NCI-H524 treated with DMSO at 0.1 percent for 48 hours (cell line): ENCODE measurements at regions not wholly inside any gene's neighbourhood (a gene's known extent, or its start where the extent isn't known, plus 50 kb on each side); places are given as distances from the start of the nearest gene placed in this dataset.
A peak's percentile ranks its signal among the peaks of the same experiment; 100 is the strongest.
"Not testable (repeated sequence)": the region's sequence is repeated elsewhere in the genome, so short reads cannot be mapped to it uniquely, and the experiment has no call there.

ENCODE experiments used
- DNase-seq: peaks from one replicate; lab custom pipeline; 2025; lab: John Stamatoyannopoulos, UW

DNA sequence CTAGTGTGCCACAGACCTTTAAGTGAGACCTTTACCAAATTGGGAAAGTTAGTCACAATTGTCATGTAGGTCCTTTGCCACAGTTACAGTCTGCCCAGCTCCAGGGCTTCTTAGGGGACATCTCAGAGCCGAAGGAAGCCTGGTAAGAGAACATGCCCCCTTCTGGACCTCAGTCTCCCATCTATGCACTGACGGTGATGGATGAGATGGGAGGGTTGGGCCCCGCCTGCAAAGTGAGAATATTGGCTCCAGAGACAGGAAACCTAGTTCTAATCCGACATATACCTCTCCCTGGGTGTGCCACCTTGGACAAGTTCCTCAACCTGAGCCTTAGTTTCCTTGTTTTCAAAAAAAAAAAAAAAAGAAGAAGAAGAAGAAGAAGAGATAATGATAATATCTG lies 85.1 kb upstream of the NAV2 start:
- no peak for DNase-seq

DNA sequence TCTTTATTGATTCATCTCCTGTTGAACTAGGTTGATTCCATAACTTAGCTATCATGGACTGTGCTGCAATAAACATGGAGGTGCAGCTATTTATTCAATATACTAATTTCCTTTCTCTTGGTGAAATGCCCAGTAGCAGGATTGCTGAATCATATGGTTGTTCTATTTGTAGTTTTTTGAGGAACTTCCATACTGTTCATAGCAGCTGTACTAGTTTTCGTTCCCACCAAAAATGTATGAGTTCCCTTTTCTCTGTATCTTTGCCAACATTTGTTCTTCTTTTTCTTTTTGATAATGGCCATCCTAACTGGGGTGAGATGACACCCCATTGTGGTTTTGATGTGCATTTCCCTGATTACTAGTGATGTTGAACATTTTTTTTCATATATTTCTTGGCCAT lies 87.2 kb upstream of the NAV2 start:
- no peak for DNase-seq

DNA sequence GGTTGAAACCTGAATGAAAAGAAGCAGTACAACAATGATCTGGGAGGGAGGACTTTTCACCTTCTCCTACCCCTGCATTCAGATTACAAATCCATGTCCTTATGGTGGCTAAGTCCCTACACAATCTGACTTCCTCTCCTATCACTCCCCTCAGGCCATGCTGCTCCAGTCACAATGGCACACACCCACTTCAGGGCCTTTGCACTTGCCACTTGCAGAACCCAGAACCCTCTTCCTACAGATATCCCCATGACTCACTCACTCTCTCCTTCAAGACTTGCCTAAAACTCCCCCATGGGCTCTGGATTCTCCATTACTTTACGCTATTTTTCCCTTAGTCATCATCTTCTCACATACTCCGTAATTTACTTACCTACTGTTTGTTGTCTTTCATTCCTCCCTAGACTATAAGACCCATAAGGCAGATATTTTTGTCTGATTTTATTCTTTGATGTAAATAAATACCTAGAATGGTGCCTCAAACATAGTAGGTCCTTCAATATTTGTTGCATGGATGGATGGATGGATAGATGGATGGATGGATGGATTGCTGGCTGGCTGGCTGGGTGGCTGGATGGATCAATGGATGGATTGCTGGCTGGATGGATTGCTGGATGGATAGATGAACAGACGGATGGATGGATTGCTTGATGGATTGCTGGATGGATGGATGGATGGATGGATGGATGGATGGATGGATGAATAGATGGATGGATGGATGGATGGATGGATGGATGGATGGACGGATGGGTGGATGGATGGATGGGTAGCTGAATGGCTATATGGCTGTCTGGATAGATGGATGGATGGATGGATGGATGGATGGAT lies 94.7 kb upstream of the NAV2 start:
- no peak for DNase-seq

DNA sequence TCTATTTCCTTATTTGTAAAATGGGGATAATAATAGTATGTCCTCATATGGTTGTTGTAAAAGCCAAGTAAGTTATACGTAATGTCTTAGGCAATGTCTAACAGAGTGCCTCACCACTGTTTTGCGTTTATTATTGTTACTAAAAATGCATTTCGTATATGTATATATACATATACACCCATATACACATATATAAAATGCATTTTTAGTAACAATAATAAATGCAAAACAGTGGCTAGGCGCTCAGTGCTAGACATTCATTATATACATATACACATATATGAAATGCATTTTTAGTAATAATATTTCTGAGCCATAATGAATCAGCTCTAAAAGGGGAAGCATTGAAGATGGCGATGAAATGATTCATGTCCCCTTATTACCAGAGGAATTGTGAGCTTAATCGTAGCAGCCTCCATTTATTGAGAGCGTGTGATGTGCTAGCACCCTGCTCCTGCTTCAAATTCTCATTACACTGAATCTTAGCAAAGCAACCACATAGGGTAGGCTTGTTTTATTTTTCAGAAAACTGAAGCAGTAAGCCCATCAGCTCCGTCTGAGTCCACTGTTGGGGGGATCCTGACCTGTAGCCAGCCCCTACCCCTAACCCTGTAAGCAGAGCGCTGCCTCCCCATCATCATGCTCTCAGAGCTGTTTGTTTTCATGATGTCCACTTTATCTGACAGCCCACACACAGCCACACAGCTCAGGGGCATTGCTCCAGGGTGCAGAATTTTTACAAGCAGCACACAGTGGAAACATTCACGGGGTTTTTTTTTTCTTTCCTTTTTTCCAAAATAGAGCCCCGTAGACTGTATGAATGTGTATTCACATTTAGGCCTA lies 97.1 kb upstream of the NAV2 start:
- DNase-seq: no peak

DNA sequence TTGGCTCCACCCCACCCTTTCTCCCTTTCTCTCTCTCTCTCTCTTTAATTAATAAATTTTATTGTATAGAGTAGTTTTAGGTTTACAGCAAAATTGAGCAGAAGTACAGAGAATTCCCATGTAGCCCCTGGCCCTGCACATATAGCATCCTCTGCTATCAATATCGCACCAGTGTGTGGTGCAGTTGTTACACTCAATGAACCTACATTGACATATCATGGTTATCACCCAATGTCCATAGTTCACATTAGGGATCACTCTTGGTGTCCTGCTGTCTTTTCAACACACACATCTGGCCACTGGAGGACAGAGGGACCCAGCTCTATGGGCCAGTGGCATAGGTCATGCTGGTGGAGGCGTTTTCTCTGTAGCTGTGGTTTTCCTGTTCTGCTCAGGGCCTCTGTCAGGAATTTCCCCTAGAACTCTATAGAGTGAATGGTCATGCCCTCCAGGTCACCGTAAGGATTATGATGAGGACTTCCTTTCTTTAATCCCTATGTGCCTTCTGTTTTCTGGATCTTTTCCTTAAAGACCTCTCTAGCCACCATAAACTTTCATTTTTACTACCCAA lies 98.2 kb upstream of the NAV2 start:
- no peak for DNase-seq

DNA sequence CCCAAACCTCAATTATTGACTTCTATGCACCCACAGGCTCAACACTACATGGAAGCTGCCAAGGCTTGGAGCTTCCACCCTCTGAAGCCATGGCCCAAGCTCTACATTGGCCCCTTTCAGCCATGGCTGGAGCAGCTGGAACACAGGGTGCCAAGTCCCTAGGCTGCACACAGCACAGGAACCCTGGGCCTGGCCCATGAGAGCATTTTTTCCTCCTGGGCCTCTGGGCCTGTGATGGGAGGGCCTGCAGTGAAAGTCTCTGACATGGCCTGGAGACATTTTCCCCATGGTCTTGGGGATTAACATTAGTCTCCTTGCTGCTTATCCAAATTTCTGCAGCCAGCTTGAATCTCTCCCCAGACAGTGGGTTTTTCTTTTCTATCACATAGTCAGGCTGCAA lies 100.6 kb upstream of the NAV2 start:
- not testable (repeated sequence) for DNase-seq

DNA sequence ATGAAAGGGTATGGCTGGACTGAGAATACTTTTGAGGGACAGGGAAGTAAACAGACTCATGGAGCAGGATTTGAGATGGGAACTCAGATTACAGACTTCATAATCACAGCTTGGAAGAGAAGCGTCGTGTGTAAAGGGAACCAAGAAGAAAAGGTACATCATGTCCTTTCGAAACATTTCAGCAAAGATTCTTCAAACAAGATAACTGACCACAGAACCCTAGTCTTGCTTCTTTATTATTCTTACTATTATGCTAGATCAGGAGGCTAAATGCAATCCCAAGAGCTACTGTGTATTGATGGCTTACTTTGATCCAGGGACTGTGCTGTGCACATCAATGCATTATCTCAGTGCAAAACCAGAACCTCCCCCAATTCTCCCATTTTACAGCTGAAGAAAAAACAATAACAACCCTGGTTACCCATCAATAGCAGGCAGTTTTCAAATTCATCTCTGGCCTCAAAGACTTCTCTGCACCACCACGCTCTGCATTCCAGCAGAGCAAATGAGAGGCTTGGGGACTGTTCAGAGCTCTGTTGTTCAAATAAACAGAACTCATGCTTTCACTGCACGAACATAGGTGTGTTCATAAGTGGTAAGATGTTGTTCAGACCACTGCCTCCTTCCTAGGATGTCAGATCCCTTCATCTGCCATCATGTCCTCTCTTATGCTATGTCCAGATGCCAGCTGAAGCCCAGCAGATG lies 104.8 kb upstream of the NAV2 start:
- no peak for DNase-seq

DNA sequence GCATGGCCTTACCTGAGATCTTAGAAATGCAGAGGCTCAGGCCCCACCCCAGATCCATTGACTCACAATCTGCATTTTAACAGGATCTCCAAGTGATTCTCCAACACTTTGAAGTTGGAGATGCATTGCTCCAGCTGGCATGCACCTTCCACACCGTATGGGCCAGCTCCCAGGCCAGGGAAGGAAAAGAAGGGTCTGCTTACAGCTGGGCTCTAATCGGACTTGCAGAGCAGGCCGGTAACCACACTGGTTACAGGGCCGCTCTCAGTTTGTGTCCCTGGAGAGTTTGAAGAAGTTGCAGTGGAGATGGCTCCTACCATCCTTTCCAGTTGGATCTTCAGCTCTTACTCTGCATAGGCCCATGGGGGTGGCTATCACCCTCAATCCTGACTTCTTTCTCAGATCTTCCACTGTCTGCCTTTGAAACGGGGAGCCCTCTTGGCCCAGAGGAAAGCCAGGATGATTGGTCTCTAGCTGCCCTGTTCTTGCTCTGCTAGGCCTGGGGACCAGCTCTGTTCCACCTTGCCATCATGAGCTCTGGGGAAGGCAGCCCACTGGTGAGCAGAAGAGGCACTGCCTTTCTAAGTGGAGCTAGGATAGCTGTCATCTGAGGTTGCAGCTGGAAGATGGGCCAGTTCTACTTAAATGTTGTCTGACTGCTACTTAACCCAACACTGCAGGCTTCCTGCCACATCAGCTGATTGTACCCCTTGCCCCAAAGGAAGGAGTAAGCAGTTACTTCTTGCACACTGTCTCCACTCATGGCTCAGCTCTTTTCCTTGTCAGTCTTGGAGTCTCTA lies 105.6 kb upstream of the NAV2 start:
- DNase-seq: no peak

DNA sequence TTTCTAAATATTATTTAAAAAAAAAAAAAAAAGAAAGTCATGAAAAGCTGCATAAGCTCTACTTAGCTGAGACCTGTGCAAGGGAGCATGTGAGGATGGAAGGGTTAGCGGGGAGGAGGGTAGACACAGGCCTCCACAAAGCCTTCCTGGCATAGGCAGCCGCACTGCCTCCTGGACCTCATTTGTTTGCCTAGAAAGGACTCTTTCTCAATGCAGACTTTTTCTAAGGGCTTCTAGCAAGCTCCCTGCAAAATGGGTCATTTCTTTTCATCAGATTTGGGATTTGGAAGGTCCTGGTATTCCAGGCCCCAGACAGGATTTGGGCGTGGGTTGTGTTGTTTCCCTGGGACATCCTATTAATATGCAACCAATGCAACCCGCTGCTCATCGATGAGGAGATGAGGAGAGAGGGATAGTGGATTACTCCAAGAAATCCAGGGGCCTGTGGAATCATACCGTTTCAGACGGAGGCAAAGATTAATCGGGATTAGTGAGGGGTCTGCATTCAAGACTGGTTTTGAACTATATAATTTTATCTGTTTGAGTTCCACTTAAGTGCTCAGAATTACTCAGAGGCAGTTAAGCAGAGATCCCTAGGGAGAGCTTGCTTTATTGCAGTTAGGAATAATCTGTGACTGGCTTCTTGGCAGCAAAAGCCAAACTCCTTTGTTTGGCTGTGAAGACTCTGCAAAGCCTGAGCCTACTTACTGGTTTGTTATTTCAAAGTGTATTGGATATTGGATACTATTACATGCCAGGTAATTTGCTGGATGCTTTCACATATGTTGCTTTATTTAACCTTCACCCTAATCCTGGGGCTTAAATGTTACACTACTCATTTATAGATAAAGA lies 106.9 kb upstream of the NAV2 start:
- peak; percentile 38 for DNase-seq

DNA sequence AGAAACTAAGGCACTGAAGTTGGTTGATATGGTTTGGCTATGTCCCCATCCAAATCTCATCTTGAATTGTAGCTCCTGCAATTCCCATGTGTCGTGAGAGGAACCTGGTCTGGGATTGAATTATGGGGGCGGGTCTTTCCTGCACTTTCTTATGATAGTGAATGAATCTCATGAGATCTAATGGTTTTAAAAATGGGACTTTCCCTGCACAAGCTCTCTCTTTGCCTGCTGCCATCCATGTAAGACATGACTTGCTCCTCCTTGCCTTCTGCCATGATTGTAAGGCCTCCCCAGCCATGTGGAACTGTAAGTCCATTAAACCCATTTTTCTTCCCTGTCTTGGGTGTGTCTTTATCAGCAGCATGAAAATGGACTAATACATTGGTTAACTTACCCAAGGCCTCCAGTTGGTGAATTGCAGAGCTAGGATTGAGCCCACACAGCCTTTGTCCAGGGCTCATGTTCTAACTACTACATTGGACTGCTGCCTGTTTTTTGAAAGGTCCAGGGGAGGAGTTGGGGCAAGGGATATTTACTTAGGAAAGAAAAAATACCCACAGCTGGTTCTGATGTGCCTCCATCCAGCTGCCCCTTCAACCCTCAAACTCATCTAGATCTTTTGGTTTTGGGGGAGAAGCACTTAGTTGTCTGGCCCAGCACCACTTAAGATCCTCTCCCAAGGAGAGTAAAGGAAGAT lies 107.8 kb upstream of the NAV2 start:
- DNase-seq: no peak

DNA sequence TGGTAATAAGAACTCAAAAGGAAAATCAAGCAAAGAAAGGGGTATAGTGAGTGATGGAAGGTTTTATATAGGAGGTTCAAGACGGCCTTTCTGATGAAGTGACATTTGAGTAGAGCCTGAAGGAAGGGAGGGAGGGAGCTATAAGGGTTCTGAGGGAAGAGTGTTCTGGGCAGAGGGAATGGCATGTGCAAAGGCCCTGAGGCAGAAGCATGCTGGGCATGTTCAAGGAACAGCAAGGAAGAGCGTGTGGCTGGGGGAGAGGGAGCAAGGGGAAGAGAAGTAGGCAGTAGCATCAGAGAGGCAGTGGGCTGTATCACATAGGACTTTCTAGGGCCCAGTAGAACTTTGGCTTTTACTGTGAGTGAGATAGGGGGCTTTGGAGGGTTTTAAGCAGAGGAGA lies 108.9 kb upstream of the NAV2 start:
- no peak for DNase-seq

DNA sequence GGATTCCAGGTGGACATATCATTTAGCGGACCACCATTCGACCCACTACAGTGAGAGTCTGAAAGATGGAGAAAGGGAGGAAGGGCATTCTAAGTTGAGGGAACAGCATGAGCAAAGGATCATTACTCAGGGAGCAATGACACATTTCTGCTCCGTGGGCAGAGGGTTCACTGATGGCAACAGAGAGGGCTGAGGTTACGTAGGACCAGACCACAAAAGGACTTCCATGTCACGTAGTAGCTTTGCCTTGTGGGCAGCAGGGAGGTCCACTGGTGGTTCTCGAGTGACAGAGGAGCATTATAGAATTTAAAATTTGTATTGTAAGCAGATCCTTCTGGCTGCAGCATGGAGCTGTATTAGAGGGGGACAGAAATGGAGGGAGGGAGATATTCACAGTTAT lies 109.7 kb upstream of the NAV2 start:
- no peak for DNase-seq

DNA sequence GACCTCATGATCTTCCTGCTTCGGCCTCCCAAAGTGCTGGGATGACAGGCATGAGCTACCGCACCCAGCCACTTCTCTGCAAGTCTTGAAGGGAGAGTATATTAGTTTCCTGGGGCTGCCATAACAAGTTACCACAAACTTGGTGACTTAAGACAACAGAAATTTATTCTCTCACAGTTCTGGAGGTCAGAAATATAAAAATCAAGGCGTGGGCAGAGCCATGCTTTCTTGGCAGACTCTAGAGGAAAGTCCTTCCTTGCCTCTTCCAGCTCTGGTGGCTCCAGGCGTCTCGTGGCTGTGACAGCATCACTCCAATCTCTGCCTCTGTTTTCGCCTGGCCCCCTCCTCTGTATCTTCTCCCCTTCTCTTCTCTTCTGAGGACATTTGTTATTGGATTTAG lies 110.2 kb upstream of the NAV2 start:
- no peak for DNase-seq

DNA sequence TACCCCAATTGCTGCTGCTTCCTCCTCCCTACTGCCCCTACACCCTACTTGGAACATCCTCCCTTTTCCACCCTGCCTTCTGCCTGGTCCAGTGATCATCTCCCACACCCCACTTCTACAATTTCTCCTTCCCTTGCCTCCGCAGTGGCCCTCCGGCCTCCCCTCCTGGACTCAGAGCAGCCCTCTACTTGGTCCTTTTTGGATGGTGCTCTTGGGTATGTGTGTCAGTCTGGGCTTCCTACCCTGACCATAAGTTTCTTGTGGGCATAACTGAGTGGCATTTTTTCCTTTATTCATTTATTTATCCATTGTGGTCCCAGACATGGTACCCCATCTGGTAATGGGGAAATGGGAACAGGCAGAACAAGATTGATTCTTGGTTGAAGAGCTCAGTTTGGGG lies 111.4 kb upstream of the NAV2 start:
- no peak for DNase-seq

DNA sequence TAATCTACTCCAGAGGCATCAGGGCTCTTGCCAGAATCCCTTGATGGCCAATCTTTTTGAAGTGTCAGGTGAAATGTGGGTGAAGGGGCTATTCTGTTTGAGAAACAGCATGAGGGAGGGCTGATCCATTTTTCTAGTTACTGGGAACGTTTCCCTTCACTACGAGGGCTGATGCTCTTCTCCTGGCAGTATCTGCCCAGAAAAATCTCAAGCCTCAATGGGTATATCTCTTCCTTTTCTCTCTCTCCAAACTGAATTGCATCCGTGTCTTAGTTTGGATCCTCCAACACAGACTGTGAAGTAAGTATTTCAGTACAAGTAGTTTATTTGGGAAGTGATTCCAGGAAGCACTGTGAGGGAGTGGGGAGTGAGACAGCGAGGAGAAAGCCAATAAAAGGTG lies 113.0 kb upstream of the NAV2 start:
- DNase-seq: no peak

DNA sequence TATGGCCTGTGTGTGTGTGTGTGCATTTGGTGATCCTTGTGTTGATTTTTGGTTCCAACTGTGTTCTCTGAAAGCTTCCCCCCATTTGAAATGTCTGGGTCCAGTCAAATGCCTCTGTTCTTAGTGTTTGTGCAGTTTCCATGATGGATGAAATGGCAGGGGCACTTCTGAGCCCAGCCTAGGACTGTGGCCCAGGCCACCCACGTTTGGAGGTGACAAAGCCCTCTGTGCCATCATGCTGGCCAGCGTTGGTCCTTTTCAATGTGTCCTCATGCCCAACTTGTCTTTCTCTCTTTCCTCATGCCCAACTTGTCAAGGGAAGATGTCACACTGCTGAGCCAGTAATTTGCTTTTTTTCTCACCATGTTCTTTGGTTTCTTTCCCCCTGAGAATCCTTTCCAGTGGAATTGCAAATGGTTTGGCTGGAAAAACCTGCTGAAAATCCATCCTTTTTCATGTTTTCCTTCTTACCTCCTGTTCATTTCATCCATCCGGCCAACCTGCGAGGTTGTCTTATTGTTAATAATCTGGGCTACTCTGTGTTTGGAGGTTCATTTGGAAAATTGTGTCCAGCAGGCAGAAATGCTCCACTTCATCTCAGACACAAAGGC lies 113.7 kb upstream of the NAV2 start:
- no peak for DNase-seq

DNA sequence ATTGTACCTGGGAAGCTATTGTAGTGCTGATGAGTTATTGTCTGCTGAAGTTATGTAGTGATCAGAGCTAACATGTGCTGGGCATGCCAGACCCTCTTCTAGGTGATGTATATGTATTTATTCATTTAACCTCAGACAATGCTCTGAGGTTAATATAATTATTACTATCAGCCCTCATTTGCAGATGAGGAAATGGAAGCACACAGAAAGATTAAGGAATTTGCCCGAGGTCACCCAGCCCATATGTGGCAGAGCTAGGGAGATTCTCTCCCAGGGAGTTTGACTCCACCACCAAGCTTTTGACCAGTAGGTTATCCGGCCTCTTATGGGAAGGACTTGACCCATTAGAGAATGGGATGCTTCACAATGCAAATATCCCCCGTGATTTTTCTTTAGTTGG lies 114.2 kb upstream of the NAV2 start:
- no peak for DNase-seq

DNA sequence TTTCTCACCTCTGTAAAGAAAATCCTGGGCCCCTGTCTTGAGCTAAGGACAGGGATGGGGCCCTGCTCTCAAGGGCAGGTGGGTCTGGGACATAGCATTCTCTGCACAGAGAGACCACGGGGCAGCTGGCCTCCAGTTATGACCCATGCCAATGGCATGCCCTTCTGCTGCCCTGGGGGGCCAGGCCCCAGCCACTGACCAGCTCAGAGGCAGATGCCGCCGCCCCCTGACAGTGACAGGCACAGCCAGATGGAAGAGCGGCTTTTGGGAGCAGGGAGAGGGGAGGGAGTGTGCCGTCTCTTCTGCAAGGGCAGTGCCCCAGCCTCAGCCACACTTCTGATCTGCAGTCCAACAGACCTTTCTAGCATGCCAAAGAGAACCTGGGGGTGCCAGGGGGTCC lies 114.8 kb upstream of the NAV2 start:
- no peak for DNase-seq

DNA sequence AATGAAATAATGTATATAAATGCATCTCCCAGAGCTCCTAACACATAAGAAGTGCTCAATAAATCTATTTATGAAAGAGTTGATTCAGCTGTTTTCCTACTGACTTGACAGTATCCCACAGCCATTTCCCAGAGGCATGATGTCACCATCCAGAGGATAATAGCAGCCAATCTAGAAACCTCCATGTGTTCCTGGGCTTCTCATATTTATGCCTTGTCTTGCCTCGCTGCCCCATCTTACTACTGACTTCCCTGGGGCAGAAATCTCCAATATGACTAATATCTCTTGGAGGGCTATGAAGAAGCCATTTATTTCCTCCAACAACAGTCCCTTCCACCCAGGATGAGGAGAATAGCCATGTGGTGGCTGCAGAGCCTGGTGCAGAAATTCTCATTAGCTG lies 115.4 kb upstream of the NAV2 start:
- no peak for DNase-seq
